SK-N-SH (cell line): ENCODE measurements at regions not wholly inside any gene's neighbourhood (a gene's known extent, or its start where the extent isn't known, plus 50 kb on each side); places are given as distances from the start of the nearest gene placed in this dataset.

Experiments used
- CTCF ChIA-PET: fragments of 300-600, 350-600 bp; formaldehyde crosslinking; extraction: SDS; loops from one replicate; lab custom pipeline; 2021; lab: Yijun Ruan, JAX
- POLR2A ChIA-PET: fragments of 350-600 bp; sonication (Branson Sonifier 250); formaldehyde crosslinking; extraction: SDS; loops from one replicate; lab custom pipeline; 2020; ENCODE audit warnings: antibody characterized with exemption, inconsistent platforms; lab: Yijun Ruan, JAX
- DNase-seq: peaks from one replicate; pipeline ENCODE4 v3.0.0; 2012
- H2AFZ ChIP-seq: fragments of 200-600 bp; sonication (generic); 2 replicates; pipeline ENCODE4 v1.8.1; 2016; ENCODE audit warnings: antibody characterized with exemption, mild to moderate bottlenecking, low read depth
- H3F3A ChIP-seq: fragments of 200-600 bp; sonication (generic); replicated peaks from 2 replicates; pipeline ENCODE3; 2016; ENCODE audit warnings: antibody characterized with exemption, mild to moderate bottlenecking; ENCODE audit not compliant: insufficient read depth
- H3K27ac ChIP-seq, 2 experiments: fragments of 200-500 bp in 1 of 2; fragments of 200-600 bp in 1 of 2; sonication (Bioruptor generic) in 1 of 2; sonication (generic), shearing (Covaris generic) in 1 of 2; 2 replicates each; pipeline versions ENCODE4 v1.5.1 to v1.6.1; 2014 to 2016; ENCODE audit warnings: low read depth in 2 of 2, inconsistent platforms in 1 of 2, low read length in 1 of 2, mild to moderate bottlenecking in 1 of 2, mixed read lengths in 1 of 2
- H3K27me3 ChIP-seq: fragments of 200-600 bp; sonication (generic), shearing (Covaris generic); 2 replicates; pipeline ENCODE4 v1.6.1; 2016; ENCODE audit warnings: mixed run types; ENCODE audit not compliant: insufficient read depth
- H3K36me3 ChIP-seq, 2 experiments: fragments of 200-500 bp in 1 of 2; fragments of 200-600 bp in 1 of 2; sonication (Bioruptor generic) in 1 of 2; sonication (generic) in 1 of 2; replicated peaks in 1 of 2; 2 replicates each; pipeline versions ENCODE3 to v1.5.1; 2014 to 2016; ENCODE audit warnings: low read length in 1 of 2, mild to moderate bottlenecking in 1 of 2; ENCODE audit not compliant: insufficient read depth in 2 of 2, control insufficient read depth in 1 of 2
- H3K4me1 ChIP-seq, 2 experiments: fragments of 200-500 bp in 1 of 2; fragments of 200-600 bp in 1 of 2; sonication (Bioruptor generic) in 1 of 2; sonication (generic), shearing (Covaris generic) in 1 of 2; 2 replicates each; pipeline versions ENCODE4 v1.5.1 to v1.6.1; 2014 to 2016; ENCODE audit warnings: low read depth in 1 of 2, low read length in 1 of 2, mixed run types in 1 of 2; ENCODE audit not compliant: insufficient read depth in 2 of 2, control insufficient read depth in 1 of 2
- H3K4me2 ChIP-seq: fragments of 200-600 bp; sonication (generic), shearing (Covaris generic); 2 replicates; pipeline ENCODE4 v1.6.1; 2017; ENCODE audit warnings: mixed run types
- H3K4me3 ChIP-seq, 2 experiments: fragments of 200-500 bp in 1 of 2; fragments of 200-600 bp in 1 of 2; sonication (Bioruptor generic) in 1 of 2; sonication (generic), shearing (Covaris generic) in 1 of 2; 2 replicates each; pipeline versions ENCODE4 v1.5.1 to v1.8.1; 2014 to 2016; ENCODE audit warnings: low read depth in 2 of 2, inconsistent platforms in 1 of 2, low read length in 1 of 2, mild to moderate bottlenecking in 1 of 2, mixed read lengths in 1 of 2, moderate library complexity in 1 of 2
- H3K79me2 ChIP-seq: fragments of 200-600 bp; sonication (generic); 2 replicates; pipeline ENCODE4 v1.8.1; 2017; ENCODE audit warnings: mild to moderate bottlenecking; ENCODE audit not compliant: insufficient read depth
- H3K9ac ChIP-seq: fragments of 200-600 bp; sonication (generic); 2 replicates; pipeline ENCODE4 v1.6.1; 2017; ENCODE audit warnings: mixed run types
- H3K9me2 ChIP-seq: fragments of 200-600 bp; sonication (generic); 2 replicates; pipeline ENCODE4 v1.6.1; 2017; ENCODE audit warnings: mixed run types
- H3K9me3 ChIP-seq: fragments of 200-600 bp; sonication (generic); 2 replicates; pipeline ENCODE4 v1.6.1; 2017; ENCODE audit warnings: mixed run types, mild to moderate bottlenecking, moderate library complexity
- H4K20me1 ChIP-seq: fragments of 200-600 bp; sonication (generic); 2 replicates; pipeline ENCODE4 v1.6.1; 2017; ENCODE audit warnings: mild to moderate bottlenecking, mixed run types; ENCODE audit not compliant: insufficient read depth
- FOXM1 ChIP-seq: IDR thresholded peaks from 2 replicates; pipeline ENCODE4 v1.4.0; 2012; ENCODE audit warnings: low read depth, mild to moderate bottlenecking
- MXI1 ChIP-seq: IDR thresholded peaks from 2 replicates; pipeline ENCODE4 v1.6.1; 2012; ENCODE audit warnings: mild to moderate bottlenecking, low read depth, low read length, improper control_type of control experiment
- NFIC ChIP-seq: IDR thresholded peaks from 2 replicates; pipeline ENCODE4 v1.4.0; 2012; ENCODE audit warnings: borderline replicate concordance
- RAD21 ChIP-seq: IDR thresholded peaks from 2 replicates; pipeline ENCODE4 v1.6.1; 2012; ENCODE audit warnings: mild to moderate bottlenecking, low read length
- REST ChIP-seq: IDR thresholded peaks from 2 replicates; pipeline ENCODE4 v1.6.1; 2012; ENCODE audit warnings: mild to moderate bottlenecking, low read depth, low read length, moderate library complexity
- SIN3A ChIP-seq: IDR thresholded peaks from 2 replicates; pipeline ENCODE4 v1.6.1; 2012; ENCODE audit warnings: low read depth, mild to moderate bottlenecking, low read length, moderate library complexity, borderline replicate concordance
- SMC3 ChIP-seq: IDR thresholded peaks from 2 replicates; pipeline ENCODE4 v1.6.1; 2012; ENCODE audit warnings: low read depth, low read length, improper control_type of control experiment
- TAF1 ChIP-seq: IDR thresholded peaks from 2 replicates; pipeline ENCODE4 v1.6.1; 2012; ENCODE audit warnings: low read depth, mild to moderate bottlenecking, low read length, moderate library complexity, borderline replicate concordance
- TEAD4 ChIP-seq: IDR thresholded peaks from 2 replicates; pipeline ENCODE4 v1.4.0; 2012; ENCODE audit warnings: mild to moderate bottlenecking, borderline replicate concordance; ENCODE audit not compliant: insufficient read depth
- USF1 ChIP-seq: IDR thresholded peaks from 2 replicates; pipeline ENCODE4 v1.4.0; 2012; ENCODE audit warnings: low read depth, borderline replicate concordance
- YY1 ChIP-seq: IDR thresholded peaks from 2 replicates; pipeline ENCODE4 v1.4.0; 2012; ENCODE audit warnings: low read depth, mild to moderate bottlenecking
- ZBTB33 ChIP-seq: IDR thresholded peaks from 2 replicates; pipeline ENCODE4 v1.4.0; 2012; ENCODE audit warnings: low read depth, borderline replicate concordance
- WGBS: methylation state at CpG from one replicate; pipeline ENCODE4 v1.1.6; 2017; ENCODE audit warnings: low lambda C conversion rate; 5-methylcytosine and 5-hydroxymethylcytosine counted together
- TF ChIP-seq, protein P1 (sequence below): fragments of 200-600 bp; sonication (generic); IDR thresholded peaks from 2 replicates; pipeline ENCODE4 v1.6.1; 2017; ENCODE audit warnings: antibody characterized with exemption, mild to moderate bottlenecking, moderate library complexity
- TF ChIP-seq, protein P2 (sequence below): IDR thresholded peaks from 2 replicates; pipeline ENCODE4; 2012

DNA sequence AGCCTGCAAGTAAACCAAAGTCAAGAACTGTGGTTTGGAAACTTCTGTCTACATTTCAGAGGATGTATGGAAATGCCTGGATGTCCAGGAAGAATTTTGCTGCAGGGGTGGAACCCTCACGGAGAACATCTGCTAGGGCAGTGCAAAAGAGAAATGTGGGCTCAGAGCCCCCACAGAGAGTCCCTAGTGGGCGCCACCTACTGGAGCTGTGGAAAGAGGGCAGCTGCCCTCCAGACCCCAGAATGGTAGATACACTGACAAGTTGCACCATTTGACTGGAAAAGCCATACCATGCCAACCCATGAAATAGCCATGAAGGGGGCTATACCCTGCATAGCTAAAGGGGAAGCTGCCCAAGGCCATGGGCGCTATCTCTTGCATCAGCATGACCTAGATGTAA lies 1672.4 kb downstream of the KCNT2 start:
- ChIA-PET POLR2A (no interaction called here), CTCF (interaction anchor here (1.2 kb wide), 1 partner anchor 16 kb away, joined by 3 read pairs; no protein-coding TSS in a partner anchor)
- TF ChIP-seq SIN3A (no peak), TAF1 (no peak), ZBTB33 (no peak), SMC3 (no peak), YY1 (no peak)
- TF ChIP-seq, protein P1, sequence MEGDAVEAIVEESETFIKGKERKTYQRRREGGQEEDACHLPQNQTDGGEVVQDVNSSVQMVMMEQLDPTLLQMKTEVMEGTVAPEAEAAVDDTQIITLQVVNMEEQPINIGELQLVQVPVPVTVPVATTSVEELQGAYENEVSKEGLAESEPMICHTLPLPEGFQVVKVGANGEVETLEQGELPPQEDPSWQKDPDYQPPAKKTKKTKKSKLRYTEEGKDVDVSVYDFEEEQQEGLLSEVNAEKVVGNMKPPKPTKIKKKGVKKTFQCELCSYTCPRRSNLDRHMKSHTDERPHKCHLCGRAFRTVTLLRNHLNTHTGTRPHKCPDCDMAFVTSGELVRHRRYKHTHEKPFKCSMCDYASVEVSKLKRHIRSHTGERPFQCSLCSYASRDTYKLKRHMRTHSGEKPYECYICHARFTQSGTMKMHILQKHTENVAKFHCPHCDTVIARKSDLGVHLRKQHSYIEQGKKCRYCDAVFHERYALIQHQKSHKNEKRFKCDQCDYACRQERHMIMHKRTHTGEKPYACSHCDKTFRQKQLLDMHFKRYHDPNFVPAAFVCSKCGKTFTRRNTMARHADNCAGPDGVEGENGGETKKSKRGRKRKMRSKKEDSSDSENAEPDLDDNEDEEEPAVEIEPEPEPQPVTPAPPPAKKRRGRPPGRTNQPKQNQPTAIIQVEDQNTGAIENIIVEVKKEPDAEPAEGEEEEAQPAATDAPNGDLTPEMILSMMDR = peak; percentile 19; the same call in 1 of the 2 replicates
- TF ChIP-seq, protein P2, sequence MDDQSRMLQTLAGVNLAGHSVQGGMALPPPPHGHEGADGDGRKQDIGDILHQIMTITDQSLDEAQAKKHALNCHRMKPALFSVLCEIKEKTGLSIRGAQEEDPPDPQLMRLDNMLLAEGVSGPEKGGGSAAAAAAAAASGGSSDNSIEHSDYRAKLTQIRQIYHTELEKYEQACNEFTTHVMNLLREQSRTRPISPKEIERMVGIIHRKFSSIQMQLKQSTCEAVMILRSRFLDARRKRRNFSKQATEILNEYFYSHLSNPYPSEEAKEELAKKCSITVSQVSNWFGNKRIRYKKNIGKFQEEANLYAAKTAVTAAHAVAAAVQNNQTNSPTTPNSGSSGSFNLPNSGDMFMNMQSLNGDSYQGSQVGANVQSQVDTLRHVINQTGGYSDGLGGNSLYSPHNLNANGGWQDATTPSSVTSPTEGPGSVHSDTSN = no peak
- Histone ChIP-seq H3K27ac (no peak overlapping the region), H3K9me2 (no peaks in the 10 kb centered on the region), H3K79me2 (no peaks in the 10 kb centered on the region), H3K4me3 (no peak overlapping the region), H4K20me1 (no peaks in the 10 kb centered on the region), H3K27me3 (no peaks in the 10 kb centered on the region), H3F3A (no peaks in the 10 kb centered on the region), H3K9me3 (no peaks in the 10 kb centered on the region), H3K4me1 (no peaks in the 10 kb centered on the region), H2AFZ (no peak overlapping the region), H3K36me3 (no peaks in the 10 kb centered on the region), H3K4me2 (no peak overlapping the region), H3K9ac (no peak overlapping the region)
- WGBS = 9% methylated on average over 3 of the region's 3 CpGs
- no peak for DNase-seq

GRCh38 chr1:194931166-194931565 lies 1677.1 kb downstream of the KCNT2 start:
- Histone ChIP-seq H3K79me2 (no peaks in the 10 kb centered on the region), H3K9me2 (no peaks in the 10 kb centered on the region), H3K9ac (no peak overlapping the region), H3K9me3 (no peaks in the 10 kb centered on the region), H3F3A (no peaks in the 10 kb centered on the region), H2AFZ (no peak overlapping the region), H3K4me3 (no peak overlapping the region), H3K36me3 (no peaks in the 10 kb centered on the region), H3K27ac (no peak overlapping the region), H3K27me3 (no peaks in the 10 kb centered on the region), H4K20me1 (no peaks in the 10 kb centered on the region), H3K4me2 (no peak overlapping the region), H3K4me1 (no peaks in the 10 kb centered on the region; a peak in 1 of 4 replicates)
- WGBS = 0% methylated on average over 1 of the region's 1 CpG
- ChIA-PET POLR2A (no interaction called here), CTCF (no interaction called here)
- DNase-seq = no peak
- TF ChIP-seq NFIC (no peak), MXI1 (no peak), SIN3A (no peak), REST (no peak), TEAD4 (no peak), FOXM1 (no peak), TAF1 (no peak), RAD21 (no peak), USF1 (no peak)
- TF ChIP-seq, protein P2 = no peak
